Peyer's patch (tissue), 4 donors: ENCODE measurements at regions not wholly inside any gene's neighbourhood (a gene's known extent, or its start where the extent isn't known, plus 50 kb on each side); places are given as distances from the start of the nearest gene placed in this dataset.

ENCODE experiments used
- CTCF ChIP-seq, 6 experiments: fragments of 450-650 bp in 4 of 6; fragments of 200-600 bp in 2 of 6; sonication (generic) in 1 of 6; IDR thresholded peaks; one replicate each; pipeline ENCODE4 v1.5.1; 2017 to 2019; ENCODE audit warnings: antibody characterized with exemption in 6 of 6, mild to moderate bottlenecking in 3 of 6, moderate library complexity in 1 of 6
- POLR2A ChIP-seq, 2 donors: fragments of 450-650 bp; IDR thresholded peaks; one replicate each; pipeline ENCODE4 v1.5.1; 2017; ENCODE audit warnings: antibody characterized with exemption in 2 of 2, mild to moderate bottlenecking in 2 of 2, moderate library complexity in 2 of 2

- TF ChIP-seq CTCF (IDR thresholded peaks at IDR 0.05) (no peak), POLR2A (IDR thresholded peaks at IDR 0.05) (no peak)
Observed at GRCh38 chr18:56060967-56061541, 473.1 kb upstream of the TCF4 start.
